IPS DF 19.7 (cell line): ENCODE measurements at regions not wholly inside any gene's neighbourhood (a gene's known extent, or its start where the extent isn't known, plus 50 kb on each side); places are given as distances from the start of the nearest gene placed in this dataset.
A peak's percentile ranks its signal among the peaks of the same experiment; 100 is the strongest.

Source experiments
- DNase-seq: peaks from one replicate; pipeline ENCODE4 v3.0.0-alpha.2; 2013; ENCODE audit warnings: low read depth, low spot score

- no peak for DNase-seq
Measured at GRCh38 chr2:34112161-34112560, 513.1 kb upstream of the FAM98A start.

GRCh38 chr2:34110392-34110791, 511.3 kb upstream of the FAM98A start:
- no peak for DNase-seq

GRCh38 chr2:34107811-34108210, 508.7 kb upstream of the FAM98A start:
- no peak for DNase-seq

- no peak for DNase-seq
Measured at GRCh38 chr2:34105006-34105767, 506.1 kb upstream of the FAM98A start.

- DNase-seq: no peak
Measured at GRCh38 chr2:34104601-34105000, 505.5 kb upstream of the FAM98A start.

GRCh38 chr2:34103437-34103836, 504.3 kb upstream of the FAM98A start:
- DNase-seq: no peak

- DNase-seq: no peak
Measured at GRCh38 chr2:34102339-34102738, 503.2 kb upstream of the FAM98A start.

- DNase-seq: no peak
Measured at GRCh38 chr2:34099377-34099776, 500.3 kb upstream of the FAM98A start.

GRCh38 chr2:34098256-34098655, 499.2 kb upstream of the FAM98A start:
- DNase-seq: no peak

- peak; percentile 17 for DNase-seq
Measured at GRCh38 chr2:34096562-34097171, 497.6 kb upstream of the FAM98A start.

GRCh38 chr2:34093790-34094189, 494.7 kb upstream of the FAM98A start:
- no peak for DNase-seq

GRCh38 chr2:34070196-34070595, 471.1 kb upstream of the FAM98A start:
- DNase-seq: no peak

- no peak for DNase-seq
Measured at GRCh38 chr2:34069604-34070003, 470.5 kb upstream of the FAM98A start.

- DNase-seq: no peak
Measured at GRCh38 chr2:34050413-34050812, 451.3 kb upstream of the FAM98A start.

GRCh38 chr2:34045101-34045655, 446.1 kb upstream of the FAM98A start:
- no peak for DNase-seq

- no peak for DNase-seq
Measured at GRCh38 chr2:34037886-34038285, 438.8 kb upstream of the FAM98A start.

- no peak for DNase-seq
Measured at GRCh38 chr2:34037157-34037556, 438.1 kb upstream of the FAM98A start.

GRCh38 chr2:34031097-34031496, 432.0 kb upstream of the FAM98A start:
- no peak for DNase-seq

- no peak for DNase-seq
Measured at GRCh38 chr2:34030273-34030672, 431.2 kb upstream of the FAM98A start.

GRCh38 chr2:34029073-34029472, 430.0 kb upstream of the FAM98A start:
- DNase-seq: no peak

GRCh38 chr2:34025196-34025595, 426.1 kb upstream of the FAM98A start:
- DNase-seq: no peak

- DNase-seq: peak; percentile 45
Measured at GRCh38 chr2:34012715-34013302, 413.7 kb upstream of the FAM98A start.

- no peak for DNase-seq
Measured at GRCh38 chr2:34011684-34012083, 412.6 kb upstream of the FAM98A start.
